ENCODE measurements at regions not wholly inside any gene's neighbourhood (a gene's known extent, or its start where the extent isn't known, plus 50 kb on each side); places are given as distances from the start of the nearest gene placed in this dataset.

GRCh38 chr4:108382751-108383150, 214.0 kb upstream of the LEF1 start:
- H3K4me3 ChIP-seq (ENCODE audit: control insufficient read depth, low read depth, low read length) = no peak overlapping the region
- no peak for DNase-seq (ENCODE audit: low read depth)
- TF ChIP-seq, protein P1, sequence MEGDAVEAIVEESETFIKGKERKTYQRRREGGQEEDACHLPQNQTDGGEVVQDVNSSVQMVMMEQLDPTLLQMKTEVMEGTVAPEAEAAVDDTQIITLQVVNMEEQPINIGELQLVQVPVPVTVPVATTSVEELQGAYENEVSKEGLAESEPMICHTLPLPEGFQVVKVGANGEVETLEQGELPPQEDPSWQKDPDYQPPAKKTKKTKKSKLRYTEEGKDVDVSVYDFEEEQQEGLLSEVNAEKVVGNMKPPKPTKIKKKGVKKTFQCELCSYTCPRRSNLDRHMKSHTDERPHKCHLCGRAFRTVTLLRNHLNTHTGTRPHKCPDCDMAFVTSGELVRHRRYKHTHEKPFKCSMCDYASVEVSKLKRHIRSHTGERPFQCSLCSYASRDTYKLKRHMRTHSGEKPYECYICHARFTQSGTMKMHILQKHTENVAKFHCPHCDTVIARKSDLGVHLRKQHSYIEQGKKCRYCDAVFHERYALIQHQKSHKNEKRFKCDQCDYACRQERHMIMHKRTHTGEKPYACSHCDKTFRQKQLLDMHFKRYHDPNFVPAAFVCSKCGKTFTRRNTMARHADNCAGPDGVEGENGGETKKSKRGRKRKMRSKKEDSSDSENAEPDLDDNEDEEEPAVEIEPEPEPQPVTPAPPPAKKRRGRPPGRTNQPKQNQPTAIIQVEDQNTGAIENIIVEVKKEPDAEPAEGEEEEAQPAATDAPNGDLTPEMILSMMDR (conservative IDR thresholded peaks at IDR 0.05; ENCODE audit: control insufficient read depth, insufficient read depth, low read depth, low read length) = no peak

GRCh38 chr4:108378164-108378563, 209.4 kb upstream of the LEF1 start:
- DNase-seq (ENCODE audit: low read depth) = no peak
- TF ChIP-seq, protein P1 (conservative IDR thresholded peaks at IDR 0.05; ENCODE audit: control insufficient read depth, insufficient read depth, low read depth, low read length) = no peak

GRCh38 chr4:108377021-108377420, 208.3 kb upstream of the LEF1 start:
- TF ChIP-seq, protein P1 (conservative IDR thresholded peaks at IDR 0.05; ENCODE audit: control insufficient read depth, insufficient read depth, low read depth, low read length) = no peak
- no peak overlapping the region for H3K4me3 ChIP-seq (ENCODE audit: control insufficient read depth, low read depth, low read length)
- DNase-seq (ENCODE audit: low read depth) = no peak

More at GRCh38 chr4:108378164-108378563, 209.4 kb upstream of the LEF1 start:
- no peak overlapping the region for H3K4me3 ChIP-seq (ENCODE audit: control insufficient read depth, low read depth, low read length)

DNA sequence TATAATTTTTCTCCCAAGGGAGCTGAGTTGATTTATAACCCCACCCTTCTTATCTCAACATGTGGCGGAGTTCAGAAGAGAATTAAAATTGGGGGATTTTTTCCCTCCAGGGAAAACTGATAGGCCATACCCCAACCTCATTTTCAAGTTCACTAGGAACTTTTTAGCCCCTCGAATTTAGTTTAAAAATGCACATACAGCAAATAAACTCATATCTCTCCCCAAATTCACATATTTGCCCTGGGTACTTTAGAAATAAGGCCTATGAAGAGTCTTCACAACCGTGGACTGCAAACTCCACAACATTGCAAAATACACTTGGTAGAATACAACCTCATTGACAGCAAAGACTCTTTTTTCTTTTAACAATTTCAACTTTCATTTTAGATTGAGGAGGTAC, 206.7 kb upstream of the LEF1 start:
- TF ChIP-seq, protein P1 (conservative IDR thresholded peaks at IDR 0.05; ENCODE audit: control insufficient read depth, insufficient read depth, low read depth, low read length) = no peak
- no peak for DNase-seq (ENCODE audit: low read depth)
- no peak overlapping the region for H3K4me3 ChIP-seq (ENCODE audit: control insufficient read depth, low read depth, low read length)

DNA sequence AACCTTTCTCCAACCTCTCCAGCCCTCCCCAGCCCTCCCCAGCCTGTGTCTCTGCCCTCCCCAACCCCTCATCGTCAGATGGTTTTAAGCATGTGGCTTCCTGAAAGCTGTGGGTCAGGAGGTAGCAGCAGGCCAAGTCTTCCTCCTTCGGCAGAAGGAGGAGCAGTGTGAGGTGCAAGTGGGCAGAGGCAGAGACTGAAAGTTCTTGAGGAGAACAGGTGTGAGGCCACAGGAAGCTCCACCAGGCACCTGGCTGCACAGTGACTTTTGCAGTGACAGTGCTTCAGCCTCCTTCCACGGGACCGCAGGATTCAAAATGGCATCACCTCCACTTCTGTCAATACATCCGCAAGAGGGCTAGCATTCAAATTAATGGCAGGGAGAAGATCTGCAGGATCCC, 203.9 kb upstream of the LEF1 start:
- TF ChIP-seq, protein P1 (conservative IDR thresholded peaks at IDR 0.05; ENCODE audit: control insufficient read depth, insufficient read depth, low read depth, low read length) = no peak
- DNase-seq (ENCODE audit: low read depth) = no peak
- H3K4me3 ChIP-seq (ENCODE audit: control insufficient read depth, low read depth, low read length) = no peak overlapping the region

DNA sequence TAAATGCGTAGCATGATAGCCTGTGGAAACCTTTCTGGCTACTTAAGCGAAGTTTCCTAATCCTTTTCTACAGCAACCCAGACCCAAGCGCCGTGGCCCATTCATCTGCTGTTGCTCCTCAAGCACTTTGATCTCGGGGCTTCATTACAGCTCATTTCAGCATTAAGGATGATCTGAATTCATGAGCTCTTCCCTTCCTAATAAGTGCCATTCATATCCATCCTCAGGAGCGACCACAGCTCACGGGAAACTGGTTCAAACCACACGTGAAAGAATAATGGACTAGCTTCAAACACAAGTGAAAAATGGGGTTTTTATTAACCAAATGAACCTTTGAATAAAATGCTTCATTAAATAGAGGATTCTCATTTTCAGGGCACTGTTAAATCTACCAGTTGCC, 202.6 kb upstream of the LEF1 start:
- TF ChIP-seq, protein P1 (conservative IDR thresholded peaks at IDR 0.05; ENCODE audit: control insufficient read depth, insufficient read depth, low read depth, low read length) = no peak
- DNase-seq (ENCODE audit: low read depth) = no peak
- H3K4me3 ChIP-seq (ENCODE audit: control insufficient read depth, low read depth, low read length) = no peak overlapping the region

All from fibroblast of mammary gland (primary cell).